ENCODE measurements at regions not wholly inside any gene's neighbourhood (a gene's known extent, or its start where the extent isn't known, plus 50 kb on each side); places are given as distances from the start of the nearest gene placed in this dataset.

DNA sequence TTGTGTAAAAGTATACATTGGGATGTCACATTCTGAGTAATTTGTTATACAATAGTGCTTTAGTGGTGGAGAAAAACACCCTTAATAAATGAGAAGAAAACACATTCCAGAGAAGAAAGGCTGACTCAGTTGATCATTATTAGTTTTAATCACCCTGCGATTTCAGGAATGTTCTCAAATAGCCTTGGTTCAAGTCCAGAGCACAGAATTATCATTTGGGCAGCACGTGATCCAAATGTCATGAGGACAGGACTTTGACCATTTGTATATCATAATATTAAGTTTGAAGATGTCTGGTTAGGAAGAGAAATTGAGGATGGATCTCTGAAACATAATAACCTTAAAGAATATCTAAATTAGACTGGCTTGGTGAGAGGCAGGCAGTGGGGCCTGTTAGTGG is 1434.3 kb upstream of the TENM3 start:
- WGBS, 2 experiments (ENCODE audit: extremely low coverage in 2 of 2, insufficient read length in 1 of 2): no CpG with 5 or more reads among the region's 2 CpGs

More for the DNA sequence above, 1434.3 kb upstream of the TENM3 start:
- no peak overlapping the region for H4K5ac ChIP-seq (ENCODE audit: low read depth, low read length)
- TF ChIP-seq MXI1 (IDR thresholded peaks at IDR 0.05; ENCODE audit: borderline replicate concordance, low read depth, low read length) (no peak), CEBPB (IDR thresholded peaks at IDR 0.05; ENCODE audit: low read depth, low read length) (no peak), RAD21 (IDR thresholded peaks at IDR 0.05; ENCODE audit: low read length) (no peak), FOS (IDR thresholded peaks at IDR 0.05; ENCODE audit: low read depth, low read length) (no peak), MAZ (IDR thresholded peaks at IDR 0.05; ENCODE audit: borderline replicate concordance, low read depth, low read length) (no peak), RFX5 (IDR thresholded peaks at IDR 0.05; ENCODE audit: low read depth, low read length) (no peak), CHD1 (IDR thresholded peaks at IDR 0.05; ENCODE audit: low read depth, low read length) (no peak), MAFK (IDR thresholded peaks at IDR 0.05; ENCODE audit: low read depth, low read length) (no peak), RCOR1 (IDR thresholded peaks at IDR 0.05; ENCODE audit: insufficient replicate concordance, low read length) (no peak), BHLHE40 (IDR thresholded peaks at IDR 0.05; ENCODE audit: low read depth, low read length) (no peak), POLR2A (IDR thresholded peaks at IDR 0.05; ENCODE audit: low read depth, low read length) (no peak), NFE2L2 (IDR thresholded peaks at IDR 0.05; ENCODE audit: low read depth, low read length) (no peak), SMC3 (IDR thresholded peaks at IDR 0.05; ENCODE audit: low read depth, low read length) (no peak)
- TF ChIP-seq, protein P1, sequence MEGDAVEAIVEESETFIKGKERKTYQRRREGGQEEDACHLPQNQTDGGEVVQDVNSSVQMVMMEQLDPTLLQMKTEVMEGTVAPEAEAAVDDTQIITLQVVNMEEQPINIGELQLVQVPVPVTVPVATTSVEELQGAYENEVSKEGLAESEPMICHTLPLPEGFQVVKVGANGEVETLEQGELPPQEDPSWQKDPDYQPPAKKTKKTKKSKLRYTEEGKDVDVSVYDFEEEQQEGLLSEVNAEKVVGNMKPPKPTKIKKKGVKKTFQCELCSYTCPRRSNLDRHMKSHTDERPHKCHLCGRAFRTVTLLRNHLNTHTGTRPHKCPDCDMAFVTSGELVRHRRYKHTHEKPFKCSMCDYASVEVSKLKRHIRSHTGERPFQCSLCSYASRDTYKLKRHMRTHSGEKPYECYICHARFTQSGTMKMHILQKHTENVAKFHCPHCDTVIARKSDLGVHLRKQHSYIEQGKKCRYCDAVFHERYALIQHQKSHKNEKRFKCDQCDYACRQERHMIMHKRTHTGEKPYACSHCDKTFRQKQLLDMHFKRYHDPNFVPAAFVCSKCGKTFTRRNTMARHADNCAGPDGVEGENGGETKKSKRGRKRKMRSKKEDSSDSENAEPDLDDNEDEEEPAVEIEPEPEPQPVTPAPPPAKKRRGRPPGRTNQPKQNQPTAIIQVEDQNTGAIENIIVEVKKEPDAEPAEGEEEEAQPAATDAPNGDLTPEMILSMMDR (conservative IDR thresholded peaks at IDR 0.05; ENCODE audit: low read depth, low read length): no peak
- TF ChIP-seq, protein P2, sequence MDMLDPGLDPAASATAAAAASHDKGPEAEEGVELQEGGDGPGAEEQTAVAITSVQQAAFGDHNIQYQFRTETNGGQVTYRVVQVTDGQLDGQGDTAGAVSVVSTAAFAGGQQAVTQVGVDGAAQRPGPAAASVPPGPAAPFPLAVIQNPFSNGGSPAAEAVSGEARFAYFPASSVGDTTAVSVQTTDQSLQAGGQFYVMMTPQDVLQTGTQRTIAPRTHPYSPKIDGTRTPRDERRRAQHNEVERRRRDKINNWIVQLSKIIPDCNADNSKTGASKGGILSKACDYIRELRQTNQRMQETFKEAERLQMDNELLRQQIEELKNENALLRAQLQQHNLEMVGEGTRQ (IDR thresholded peaks at IDR 0.05; ENCODE audit: low read depth, low read length): no peak
- TF ChIP-seq, protein P3, sequence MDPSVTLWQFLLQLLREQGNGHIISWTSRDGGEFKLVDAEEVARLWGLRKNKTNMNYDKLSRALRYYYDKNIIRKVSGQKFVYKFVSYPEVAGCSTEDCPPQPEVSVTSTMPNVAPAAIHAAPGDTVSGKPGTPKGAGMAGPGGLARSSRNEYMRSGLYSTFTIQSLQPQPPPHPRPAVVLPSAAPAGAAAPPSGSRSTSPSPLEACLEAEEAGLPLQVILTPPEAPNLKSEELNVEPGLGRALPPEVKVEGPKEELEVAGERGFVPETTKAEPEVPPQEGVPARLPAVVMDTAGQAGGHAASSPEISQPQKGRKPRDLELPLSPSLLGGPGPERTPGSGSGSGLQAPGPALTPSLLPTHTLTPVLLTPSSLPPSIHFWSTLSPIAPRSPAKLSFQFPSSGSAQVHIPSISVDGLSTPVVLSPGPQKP (IDR thresholded peaks at IDR 0.05; ENCODE audit: borderline replicate concordance, low read depth, low read length): no peak
- H2BK15ac ChIP-seq (ENCODE audit: low read depth, low read length): no peak overlapping the region
- intact Hi-C loops (cut with micrococcal nuclease): no loop called here
- no peak overlapping the region for H3K9ac ChIP-seq (ENCODE audit: low read depth, low read length)
- H2AK5ac ChIP-seq (ENCODE audit: low read depth, low read length): no peak overlapping the region
- H3K27me3 ChIP-seq (ENCODE audit: control insufficient read depth, insufficient read depth, low read length): no peaks in the 10 kb centered on the region
- H3K14ac ChIP-seq (replicated peaks; ENCODE audit: low read depth, low read length): no peak overlapping the region
- no peak overlapping the region for H4K91ac ChIP-seq (ENCODE audit: insufficient read depth, low read depth, low read length)
- no peak overlapping the region for H2AFZ ChIP-seq (replicated peaks; ENCODE audit: low read length, poor library complexity)
- no peaks in the 10 kb centered on the region for H4K20me1 ChIP-seq (ENCODE audit: insufficient read depth, low read length)
- H3K9me3 ChIP-seq (ENCODE audit: control insufficient read depth, insufficient read depth, low read length): no peaks in the 10 kb centered on the region
- no peak overlapping the region for H2AK9ac ChIP-seq (replicated peaks; ENCODE audit: low read depth, low read length, poor library complexity)
- POLR2A ChIA-PET (ENCODE audit: unreplicated experiment): no interaction called here
- no peak for DNase-seq
- H3K56ac ChIP-seq (ENCODE audit: extremely low read depth, insufficient read depth, low read length): no peak overlapping the region
- H4K8ac ChIP-seq (ENCODE audit: low read depth in 2 of 2, low read length in 2 of 2): no peak overlapping the region
- no peak overlapping the region for H2BK20ac ChIP-seq (ENCODE audit: low read depth, low read length)
- no peaks in the 10 kb centered on the region for H3K4me1 ChIP-seq (ENCODE audit: control insufficient read depth, insufficient read depth, low read length)
- in situ Hi-C loops (cut with MboI; ENCODE audit: low sequenced_read_pairs): no loop called here
- no peak for ATAC-seq (ENCODE audit: low read depth)
- H3K27ac ChIP-seq (ENCODE audit: insufficient read depth, low read length): no peak overlapping the region
- no peak overlapping the region for H3K4me2 ChIP-seq (ENCODE audit: low read depth, low read length)
- CTCF ChIA-PET: interaction anchor here (0.8 kb wide), 1 partner anchor 144 kb away, joined by 3 read pairs; no protein-coding TSS in a partner anchor
- H2BK120ac ChIP-seq (ENCODE audit: low read depth, low read length): no peak overlapping the region
- no peak overlapping the region for H3K4ac ChIP-seq (ENCODE audit: low read depth, low read length)
- H3K23ac ChIP-seq (ENCODE audit: low read depth, low read length): no peak overlapping the region
- no peak overlapping the region for H3K4me3 ChIP-seq (ENCODE audit: insufficient read depth, low read depth, low read length)
- no peaks in the 10 kb centered on the region for H3K9me1 ChIP-seq (ENCODE audit: insufficient read depth, low read length)
- no peak overlapping the region for H3K18ac ChIP-seq (ENCODE audit: low read depth, low read length)
- dilution Hi-C loops (cut with HindIII; ENCODE audit: low sequenced_read_pairs, unreplicated experiment): no loop called here
- H2BK5ac ChIP-seq (ENCODE audit: low read depth, low read length, poor library complexity, severe bottlenecking): no peak overlapping the region
- no TSS peak for BruUV-seq (replicated peaks)
- no peaks in the 10 kb centered on the region for H3K79me1 ChIP-seq (ENCODE audit: low read depth in 1 of 2, low read length in 2 of 2)
- H3K36me3 ChIP-seq (ENCODE audit: control insufficient read depth, insufficient read depth, low read length): no peaks in the 10 kb centered on the region

Measured in IMR-90 (cell line).